Progenitor cell of endocrine pancreas (in vitro differentiated cells): ENCODE measurements at regions not wholly inside any gene's neighbourhood (a gene's known extent, or its start where the extent isn't known, plus 50 kb on each side); places are given as distances from the start of the nearest gene placed in this dataset.

Experiments used
- DNase-seq: peaks from one replicate; pipeline ENCODE4 v3.0.0; 2021; ENCODE audit warnings: low spot score; ENCODE audit not compliant: unreplicated experiment
- H3K27ac Mint-ChIP-seq: 2 replicates; pipeline ENCODE4 v1.8.0; 2021; ENCODE audit warnings: mild to moderate bottlenecking, moderate library complexity, mixed read lengths
- H3K27me3 Mint-ChIP-seq: 2 replicates; pipeline ENCODE4 v1.8.0; 2021; ENCODE audit warnings: mixed read lengths
- H3K36me3 Mint-ChIP-seq: 2 replicates; pipeline ENCODE4 v1.8.0; 2022; ENCODE audit warnings: mixed read lengths; ENCODE audit not compliant: insufficient read depth
- H3K4me1 Mint-ChIP-seq: 2 replicates; pipeline ENCODE4 v1.8.0; 2021; ENCODE audit warnings: low read depth, mixed read lengths
- H3K4me3 Mint-ChIP-seq: 2 replicates; pipeline ENCODE4 v1.8.0; 2021; ENCODE audit warnings: low read depth, mild to moderate bottlenecking, moderate library complexity, mixed read lengths
- H3K9me3 Mint-ChIP-seq: 2 replicates; pipeline ENCODE4 v1.8.0; 2021; ENCODE audit warnings: low read depth, mixed read lengths
- CTCF ChIP-seq: fragments of 200-600 bp; sonication (generic); IDR thresholded peaks from one replicate; pipeline ENCODE4 v1.5.0; 2021; ENCODE audit warnings: antibody characterized with exemption, mild to moderate bottlenecking; ENCODE audit not compliant: unreplicated experiment

- Mint-ChIP-seq H3K9me3 (peaks cover 10% of the 10 kb centered on the region), H3K4me3 (no peak overlapping the region), H3K4me1 (no peaks in the 10 kb centered on the region), H3K36me3 (no peaks in the 10 kb centered on the region), H3K27ac (no peak overlapping the region), H3K27me3 (no peaks in the 10 kb centered on the region)
- DNase-seq, result no peak
- TF ChIP-seq CTCF, result no peak
These were observed 996.5 kb downstream of the GRIK2 start for GRCh38 chr6:102389994-102390393.

- no peak for TF ChIP-seq CTCF
- no peak overlapping the region for H3K4me3 Mint-ChIP-seq
- H3K27me3 Mint-ChIP-seq, result no peaks in the 10 kb centered on the region
- H3K9me3 Mint-ChIP-seq, result no peaks in the 10 kb centered on the region
- no peak for DNase-seq
- H3K36me3 Mint-ChIP-seq, result no peaks in the 10 kb centered on the region
- no peaks in the 10 kb centered on the region for H3K4me1 Mint-ChIP-seq
- H3K27ac Mint-ChIP-seq, result no peak overlapping the region
These were observed 994.0 kb downstream of the GRIK2 start for GRCh38 chr6:102387326-102388033.

- no peak overlapping the region for H3K4me3 Mint-ChIP-seq
- H3K9me3 Mint-ChIP-seq, result no peaks in the 10 kb centered on the region
- no peaks in the 10 kb centered on the region for H3K27me3 Mint-ChIP-seq
- H3K4me1 Mint-ChIP-seq, result no peaks in the 10 kb centered on the region
- TF ChIP-seq CTCF, result no peak
- DNase-seq, result no peak
- H3K27ac Mint-ChIP-seq, result no peak overlapping the region
- no peaks in the 10 kb centered on the region for H3K36me3 Mint-ChIP-seq
These were observed 987.7 kb downstream of the GRIK2 start for GRCh38 chr6:102381203-102381602.

- Mint-ChIP-seq H3K4me3 (no peak overlapping the region), H3K36me3 (no peaks in the 10 kb centered on the region), H3K4me1 (no peaks in the 10 kb centered on the region), H3K27ac (no peak overlapping the region), H3K27me3 (no peaks in the 10 kb centered on the region), H3K9me3 (no peaks in the 10 kb centered on the region)
- no peak for TF ChIP-seq CTCF
- no peak for DNase-seq
These were observed 962.7 kb downstream of the GRIK2 start for GRCh38 chr6:102356170-102356569.

GRCh38 chr6:102355578-102355977, 962.1 kb downstream of the GRIK2 start:
- Mint-ChIP-seq H3K27me3 (no peaks in the 10 kb centered on the region), H3K36me3 (no peaks in the 10 kb centered on the region), H3K27ac (no peak overlapping the region), H3K4me1 (no peaks in the 10 kb centered on the region), H3K9me3 (no peaks in the 10 kb centered on the region), H3K4me3 (no peak overlapping the region)
- no peak for TF ChIP-seq CTCF
- no peak for DNase-seq
